ENCODE measurements at regions not wholly inside any gene's neighbourhood (a gene's known extent, or its start where the extent isn't known, plus 50 kb on each side); places are given as distances from the start of the nearest gene placed in this dataset.

DNA sequence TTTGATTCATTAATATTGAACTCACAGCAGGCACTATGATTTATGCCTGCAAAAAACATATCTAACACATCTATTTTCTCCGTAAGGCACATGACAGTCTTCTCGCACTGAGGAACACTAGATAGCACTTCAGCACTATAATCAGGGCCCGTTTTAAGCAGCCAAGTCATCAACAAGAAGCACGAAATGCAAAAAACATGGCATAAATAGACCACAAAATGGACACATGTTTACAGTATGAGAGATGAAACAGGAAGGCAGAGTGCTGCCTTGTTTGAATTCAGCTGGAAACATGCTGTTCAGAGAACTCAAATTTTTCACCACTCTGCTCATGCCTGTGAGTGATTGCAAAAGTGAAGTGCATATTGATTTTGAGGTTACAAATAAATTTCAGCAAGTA is 205.8 kb upstream of the PDGFD start:
- TF ChIP-seq RNF2 (IDR thresholded peaks at IDR 0.05) (no peak), BDP1 (IDR thresholded peaks at IDR 0.05; ENCODE audit: insufficient read depth, insufficient read length) (no peak), RAD21 (CRISPR knock-in tag; conservative IDR thresholded peaks at IDR 0.05 in 1 of 2, IDR thresholded peaks at IDR 0.05 in 1 of 2) (no peak)
- TF ChIP-seq, protein P1, sequence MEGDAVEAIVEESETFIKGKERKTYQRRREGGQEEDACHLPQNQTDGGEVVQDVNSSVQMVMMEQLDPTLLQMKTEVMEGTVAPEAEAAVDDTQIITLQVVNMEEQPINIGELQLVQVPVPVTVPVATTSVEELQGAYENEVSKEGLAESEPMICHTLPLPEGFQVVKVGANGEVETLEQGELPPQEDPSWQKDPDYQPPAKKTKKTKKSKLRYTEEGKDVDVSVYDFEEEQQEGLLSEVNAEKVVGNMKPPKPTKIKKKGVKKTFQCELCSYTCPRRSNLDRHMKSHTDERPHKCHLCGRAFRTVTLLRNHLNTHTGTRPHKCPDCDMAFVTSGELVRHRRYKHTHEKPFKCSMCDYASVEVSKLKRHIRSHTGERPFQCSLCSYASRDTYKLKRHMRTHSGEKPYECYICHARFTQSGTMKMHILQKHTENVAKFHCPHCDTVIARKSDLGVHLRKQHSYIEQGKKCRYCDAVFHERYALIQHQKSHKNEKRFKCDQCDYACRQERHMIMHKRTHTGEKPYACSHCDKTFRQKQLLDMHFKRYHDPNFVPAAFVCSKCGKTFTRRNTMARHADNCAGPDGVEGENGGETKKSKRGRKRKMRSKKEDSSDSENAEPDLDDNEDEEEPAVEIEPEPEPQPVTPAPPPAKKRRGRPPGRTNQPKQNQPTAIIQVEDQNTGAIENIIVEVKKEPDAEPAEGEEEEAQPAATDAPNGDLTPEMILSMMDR (IDR thresholded peaks at IDR 0.05 in 2 of 3, conservative IDR thresholded peaks at IDR 0.05 in 1 of 3; ENCODE audit: insufficient read depth in 2 of 3, low read depth in 1 of 3, low read length in 3 of 3): no peak

All from K562 (cell line).